Pons (tissue), 1 donor: ENCODE measurements at regions not wholly inside any gene's neighbourhood (a gene's known extent, or its start where the extent isn't known, plus 50 kb on each side); places are given as distances from the start of the nearest gene placed in this dataset.
A peak's percentile ranks its signal among the peaks of the same experiment; 100 is the strongest.
"Not testable (repeated sequence)": the region's sequence is repeated elsewhere in the genome, so short reads cannot be mapped to it uniquely, and the experiment has no call there.

Source experiments
- DNase-seq: peaks from one replicate; pipeline ENCODE4 v3.0.0-alpha.2; 2016; ENCODE audit warnings: low spot score

DNA sequence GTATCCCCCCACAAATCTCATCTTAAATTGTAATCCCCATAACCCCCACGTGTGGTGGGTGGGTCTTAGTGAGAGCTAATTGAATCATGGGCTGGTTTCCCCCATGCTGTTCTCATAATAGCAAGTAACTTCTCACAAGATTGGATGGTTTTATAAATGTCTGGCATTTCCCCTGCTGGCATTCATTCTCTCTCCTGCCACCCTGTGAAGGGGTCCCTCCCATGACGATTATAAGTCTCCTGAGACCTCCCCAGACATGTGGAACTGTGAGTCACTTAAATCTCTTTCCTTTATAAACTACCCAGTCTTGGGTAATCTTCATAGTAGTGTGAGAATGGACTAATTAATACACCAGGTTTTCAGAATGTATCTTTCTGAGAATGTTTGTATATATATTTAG, 1159.4 kb downstream of the FAM181B start:
- no peak for DNase-seq

DNA sequence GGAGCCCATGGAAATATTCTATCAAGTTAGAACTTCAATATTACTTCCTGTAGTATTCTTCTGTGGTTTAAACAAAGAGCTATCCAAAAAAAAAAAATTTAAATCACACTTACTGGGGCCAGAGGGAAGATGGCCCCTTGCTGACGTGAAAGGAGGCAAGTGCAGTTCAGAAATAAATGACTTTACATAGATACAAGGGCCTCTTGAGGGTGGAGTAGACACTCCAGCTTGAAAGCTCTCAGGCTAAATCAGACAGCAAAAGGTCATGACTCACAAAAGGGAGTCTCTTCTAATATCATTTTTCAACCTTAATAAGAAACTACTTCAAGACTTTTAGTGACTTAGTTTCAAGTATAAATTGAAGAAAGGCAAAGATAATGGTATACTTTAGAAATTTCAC, 1160.3 kb downstream of the FAM181B start:
- no peak for DNase-seq

DNA sequence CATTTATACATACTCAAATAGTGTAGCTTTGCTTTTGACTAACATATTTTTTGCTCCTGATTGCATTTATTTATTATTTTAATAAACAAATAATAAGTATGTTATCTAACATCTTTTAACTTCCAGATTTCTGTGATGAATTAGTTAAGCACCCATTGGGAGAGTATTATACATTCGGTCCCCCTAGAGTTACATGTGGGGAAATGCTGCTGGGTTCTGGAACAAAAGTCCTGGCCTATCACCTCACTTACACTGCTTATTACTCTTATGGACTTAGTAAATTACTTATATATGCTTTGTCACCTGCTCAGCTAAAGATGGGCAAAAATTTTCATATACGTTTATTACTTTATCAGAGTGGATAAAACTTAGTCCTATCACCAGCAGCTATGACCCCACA, 1163.0 kb downstream of the FAM181B start:
- no peak for DNase-seq

DNA sequence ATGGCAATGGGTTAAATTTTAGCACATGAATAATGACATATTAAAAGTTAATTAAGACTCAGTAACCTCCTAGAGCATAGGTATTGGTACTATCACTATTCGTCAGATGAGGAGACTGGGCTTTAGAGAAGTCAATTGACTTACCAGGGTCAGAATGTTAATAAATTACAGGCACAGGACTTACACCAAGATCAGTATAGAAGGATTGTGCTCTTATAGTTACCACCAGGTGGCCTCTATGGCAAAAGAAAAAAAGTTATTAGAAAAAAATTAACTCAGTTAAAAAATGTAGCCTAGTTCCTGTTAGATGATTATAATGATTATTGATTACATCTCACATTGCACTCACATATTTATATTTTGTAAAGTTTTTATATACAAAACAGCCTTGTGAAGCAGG, 1163.7 kb downstream of the FAM181B start:
- no peak for DNase-seq

DNA sequence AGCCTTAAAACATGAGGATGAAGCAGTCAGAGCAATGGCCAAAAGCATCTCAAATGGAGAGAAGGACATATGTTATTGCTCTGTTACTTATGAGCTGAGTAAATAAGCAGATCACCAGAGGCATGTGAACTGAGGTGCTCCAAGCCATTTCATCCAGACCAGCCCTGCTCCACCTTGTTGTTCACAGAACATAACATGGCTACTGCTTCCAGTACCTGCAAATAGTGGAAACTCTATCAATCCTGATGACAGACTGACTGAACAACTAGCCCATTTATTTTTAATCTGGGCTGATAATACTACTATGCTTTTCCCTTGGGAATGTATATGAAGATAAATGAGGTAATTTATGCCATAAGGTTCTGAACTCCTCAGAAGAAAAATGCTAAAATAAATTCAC, 1164.7 kb downstream of the FAM181B start:
- DNase-seq, result no peak

GRCh38 chr11:81548123-81548522, 1185.5 kb downstream of the FAM181B start:
- no peak for DNase-seq

GRCh38 chr11:81539806-81540205, 1193.9 kb downstream of the FAM181B start:
- DNase-seq, result not testable (repeated sequence)

DNA sequence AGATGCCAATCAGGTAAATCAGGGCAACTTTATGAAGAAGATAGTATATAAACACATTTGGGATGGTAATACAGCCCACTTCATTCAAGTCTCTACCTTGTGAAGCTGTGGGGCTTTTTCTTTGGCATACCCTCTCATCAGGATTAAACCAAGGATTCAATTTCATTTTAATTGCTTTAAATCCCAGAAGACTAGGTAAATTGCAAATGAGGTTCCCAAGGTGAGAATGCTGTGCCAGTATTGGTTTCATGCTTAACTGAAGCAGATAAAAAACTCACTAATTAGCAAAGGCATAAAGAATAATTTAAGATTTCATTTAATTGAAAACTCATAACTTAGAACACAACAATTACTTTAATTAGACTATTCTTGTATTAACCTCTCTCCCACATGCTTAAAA, 1218.1 kb downstream of the FAM181B start:
- DNase-seq, result no peak

DNA sequence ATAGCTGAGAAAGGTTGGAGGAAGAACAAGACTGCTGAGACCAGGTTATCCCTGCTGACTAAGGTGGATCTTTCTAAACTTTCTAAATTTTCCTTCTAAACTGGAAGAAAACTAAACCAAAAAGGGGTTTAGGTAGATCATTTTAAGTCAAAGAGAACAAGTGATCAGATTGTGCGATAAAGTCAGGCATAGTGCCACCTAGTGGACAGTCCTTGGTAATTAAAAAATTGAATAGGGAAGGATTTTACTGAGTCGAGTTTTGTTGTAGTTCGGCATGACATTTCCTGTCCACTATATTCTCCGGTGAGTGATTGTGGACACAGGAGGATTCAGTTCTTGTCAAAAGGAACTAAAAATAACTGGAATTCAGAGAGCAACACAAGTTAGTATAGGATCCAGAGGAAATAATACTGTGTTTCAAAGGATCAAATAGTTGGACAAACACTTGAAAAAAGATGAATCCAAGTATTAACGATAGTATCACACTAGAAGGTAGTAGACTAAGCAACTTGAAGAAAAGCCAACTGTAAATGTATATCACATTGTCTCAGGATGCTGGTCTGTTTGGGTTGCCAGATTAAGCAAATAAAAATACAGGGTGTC, 1236.4 kb downstream of the FAM181B start:
- peak; percentile 69 for DNase-seq

DNA sequence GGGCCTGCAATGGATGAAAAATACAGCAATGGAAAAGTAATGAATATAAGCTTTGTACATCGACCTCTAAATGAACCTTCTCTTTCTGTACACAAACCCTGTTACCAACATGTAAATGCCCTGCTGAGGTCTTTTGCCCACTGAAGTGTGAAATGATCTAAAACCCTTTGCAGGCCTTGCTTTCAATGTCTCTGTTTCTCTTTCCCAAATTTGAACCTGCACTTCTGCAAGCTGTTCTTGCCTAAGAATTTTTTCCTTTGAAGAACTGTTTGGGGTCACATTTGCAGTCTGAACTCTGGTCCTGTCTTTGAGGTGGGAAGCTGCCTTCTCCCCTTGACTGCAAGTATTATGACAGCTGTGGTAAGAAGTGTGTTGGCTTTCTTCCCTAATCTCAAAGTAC, 1237.1 kb downstream of the FAM181B start:
- no peak for DNase-seq

DNA sequence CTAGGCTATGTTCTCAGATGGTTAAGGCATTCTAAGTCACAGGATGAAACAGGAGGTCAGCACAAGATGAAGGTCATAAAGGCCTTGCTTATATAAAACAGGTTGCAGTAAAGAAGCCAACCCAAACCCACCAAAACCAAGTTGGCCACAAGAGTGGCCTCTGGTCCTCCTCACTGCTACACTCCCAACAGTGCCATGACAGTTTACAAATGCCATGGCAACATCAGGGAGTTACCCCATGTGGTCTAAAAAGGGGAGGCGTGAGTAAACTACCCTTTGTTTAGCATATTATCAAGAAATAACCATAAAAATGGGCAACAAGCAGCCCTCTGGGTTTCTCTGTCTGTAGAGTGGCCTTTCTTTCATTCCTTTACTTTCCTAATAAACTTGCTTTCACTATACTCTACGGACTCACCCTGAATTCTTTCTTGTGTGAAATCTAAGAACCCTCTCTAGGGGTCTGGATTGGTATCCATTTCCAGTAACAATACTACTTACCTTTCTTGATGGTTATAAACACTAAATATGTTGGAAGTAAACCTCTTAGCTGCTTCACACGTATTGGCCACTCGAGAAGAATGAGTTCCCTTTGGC, 1237.9 kb downstream of the FAM181B start:
- DNase-seq, result no peak

DNA sequence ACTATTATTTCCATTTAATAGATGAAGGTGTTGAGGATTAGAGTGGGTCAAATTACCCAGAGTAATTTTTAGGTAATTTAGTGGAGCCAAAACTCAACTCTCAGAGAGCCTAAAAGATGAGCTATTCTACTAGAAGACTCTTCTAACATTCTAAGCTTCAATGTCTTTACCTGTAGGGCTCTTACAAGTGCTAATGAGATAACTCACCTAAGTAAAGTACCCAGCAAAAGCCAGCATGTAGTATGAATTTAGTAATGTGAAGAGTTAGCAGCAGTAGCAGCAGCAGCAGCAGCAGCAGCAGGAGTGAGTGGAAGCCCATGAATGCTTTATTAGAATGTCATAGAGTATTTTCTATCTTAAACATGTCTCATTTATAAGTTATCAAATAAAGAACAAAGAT, 1239.2 kb downstream of the FAM181B start:
- no peak for DNase-seq

GRCh38 chr11:81492923-81493445, 1240.7 kb downstream of the FAM181B start:
- DNase-seq, result no peak

DNA sequence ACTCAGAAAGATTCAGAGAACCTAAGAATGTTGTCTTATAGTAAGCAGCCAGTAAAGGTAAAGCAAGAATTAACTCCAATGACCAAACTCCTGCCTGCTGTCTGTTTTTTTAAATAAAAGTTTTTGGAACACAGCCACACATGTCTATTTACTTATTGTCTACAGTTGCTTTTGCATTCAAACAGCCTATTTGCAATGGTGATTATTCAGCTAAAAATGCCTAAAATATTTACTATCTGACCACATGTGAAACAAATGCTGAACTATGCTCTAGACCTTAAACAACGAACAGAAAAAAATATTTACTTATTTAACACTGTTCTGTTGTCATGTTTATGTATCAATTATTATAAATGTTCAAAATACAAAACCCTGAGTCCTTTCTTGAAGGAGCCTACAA, 1246.6 kb downstream of the FAM181B start:
- DNase-seq, result no peak

DNA sequence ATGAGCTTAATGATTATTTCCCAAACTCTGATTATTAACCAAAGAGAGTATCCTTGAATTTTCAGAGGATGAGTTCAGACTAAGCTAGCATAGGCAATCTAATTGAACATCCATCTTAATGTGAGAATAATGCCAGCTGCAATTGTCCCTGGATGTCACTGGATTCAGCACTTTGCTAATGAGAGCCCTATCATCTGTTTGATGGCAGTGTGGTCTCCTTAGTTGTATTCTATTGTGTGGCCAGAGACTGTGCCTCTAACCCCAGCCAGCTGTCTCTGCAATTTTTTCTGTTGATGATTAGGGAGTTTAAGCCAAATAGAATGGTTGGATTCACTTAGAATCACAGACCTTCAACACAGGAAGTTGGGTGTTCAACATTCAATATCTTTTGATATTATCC, 1249.5 kb downstream of the FAM181B start:
- DNase-seq, result no peak

DNA sequence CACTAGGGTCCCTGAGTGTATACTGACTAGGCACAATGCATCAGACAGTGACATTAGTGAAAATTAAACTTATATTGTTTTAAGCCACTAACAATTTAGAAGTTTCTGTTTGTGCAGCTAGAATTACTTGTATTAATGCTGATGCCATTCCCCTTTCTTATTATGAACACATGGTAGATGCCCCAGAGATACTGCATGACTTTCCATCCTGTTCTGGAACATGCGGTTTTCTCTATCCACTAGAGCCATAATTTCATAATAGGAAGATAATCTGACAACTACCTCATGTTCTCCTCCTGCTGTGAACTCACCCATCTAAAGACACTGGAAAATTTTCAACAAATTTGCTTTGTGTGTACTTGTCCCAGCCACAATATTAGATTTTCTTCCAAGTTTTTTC, 1256.4 kb downstream of the FAM181B start:
- no peak for DNase-seq

DNA sequence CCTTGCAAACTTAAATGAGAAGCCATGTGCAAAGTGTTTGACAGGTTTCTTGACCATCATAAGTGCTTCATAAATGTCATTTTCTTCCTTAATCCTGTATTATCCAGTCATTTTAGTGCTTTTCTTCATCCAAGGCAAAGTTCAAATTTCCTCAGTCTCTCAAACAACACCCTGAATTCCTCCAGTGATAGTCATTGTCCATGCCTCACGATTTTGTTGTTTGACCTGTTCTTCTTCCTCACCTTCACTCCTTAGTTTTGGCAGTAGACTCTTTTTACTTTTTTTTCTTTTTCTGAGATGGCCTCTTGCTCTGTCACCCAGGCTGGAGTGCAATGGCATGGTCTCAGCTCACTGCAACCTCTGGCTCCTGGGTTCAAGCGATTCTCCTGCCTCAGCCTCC, 1257.3 kb downstream of the FAM181B start:
- DNase-seq, result no peak

DNA sequence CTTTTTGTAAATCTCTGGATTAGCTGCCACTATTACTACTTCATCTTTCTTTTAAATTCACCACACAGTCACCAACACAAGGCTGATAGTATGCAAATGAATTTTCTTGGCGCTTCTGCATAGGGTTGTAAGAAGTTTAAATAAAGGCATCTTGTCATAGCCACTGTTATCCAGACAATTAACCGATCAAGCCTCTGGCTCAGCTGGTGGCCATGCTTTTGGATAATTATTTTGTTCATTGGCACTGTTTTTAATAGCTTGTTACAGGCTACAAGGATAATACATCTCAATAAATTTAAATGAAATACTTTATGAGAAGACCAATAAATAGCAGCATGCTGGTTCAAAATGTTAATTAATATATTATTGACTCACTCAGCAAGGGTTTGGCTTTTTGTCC, 1261.0 kb downstream of the FAM181B start:
- no peak for DNase-seq

DNA sequence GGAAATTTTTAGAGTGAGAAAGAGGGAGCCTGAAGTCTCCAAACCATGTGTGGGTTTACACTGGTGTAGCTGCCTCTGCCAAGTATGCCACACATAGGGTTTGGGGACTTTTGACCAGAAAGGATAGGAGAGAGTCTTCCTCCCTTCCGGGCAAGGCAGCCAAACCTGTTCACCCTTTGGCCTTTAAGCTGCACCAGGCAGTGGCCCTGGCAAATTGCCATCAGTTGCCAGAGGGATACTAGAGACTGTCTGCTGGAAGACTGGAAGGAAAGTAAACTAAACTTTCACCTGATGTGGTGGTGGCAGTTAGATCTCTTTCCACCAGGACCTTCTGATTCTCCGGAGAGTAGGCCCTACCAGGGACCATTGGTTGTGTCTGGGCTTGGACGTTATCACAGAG, 1263.2 kb downstream of the FAM181B start:
- DNase-seq, result no peak

- no peak for DNase-seq
These were observed 1273.8 kb downstream of the FAM181B start for GRCh38 chr11:81459766-81460306.

DNA sequence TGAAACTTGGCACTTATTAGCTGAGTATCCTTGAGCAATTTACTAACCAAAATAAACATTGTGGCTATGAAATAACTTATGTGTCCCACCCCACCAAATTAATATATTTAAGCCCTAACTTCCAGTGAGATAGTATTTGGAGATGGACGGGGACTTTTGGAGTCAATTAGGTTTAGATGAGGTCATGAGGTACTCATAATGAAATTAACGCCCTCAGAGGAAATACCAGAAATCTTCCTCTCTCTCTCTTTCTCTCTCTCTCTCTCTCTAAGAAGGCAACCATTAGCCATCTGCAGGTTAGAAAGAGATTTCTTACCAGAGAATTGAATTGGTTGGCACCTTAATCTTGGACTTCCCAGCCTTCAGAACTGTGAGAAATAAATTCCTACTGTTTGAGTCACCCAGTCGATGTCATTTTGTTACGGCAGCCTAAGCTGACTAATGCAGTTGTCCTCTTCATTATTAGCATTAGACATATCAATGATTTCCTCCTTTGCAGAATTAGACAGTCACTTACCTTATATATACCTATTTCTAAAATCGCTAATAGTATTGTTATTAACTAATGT, 1284.0 kb downstream of the FAM181B start:
- no peak for DNase-seq

DNA sequence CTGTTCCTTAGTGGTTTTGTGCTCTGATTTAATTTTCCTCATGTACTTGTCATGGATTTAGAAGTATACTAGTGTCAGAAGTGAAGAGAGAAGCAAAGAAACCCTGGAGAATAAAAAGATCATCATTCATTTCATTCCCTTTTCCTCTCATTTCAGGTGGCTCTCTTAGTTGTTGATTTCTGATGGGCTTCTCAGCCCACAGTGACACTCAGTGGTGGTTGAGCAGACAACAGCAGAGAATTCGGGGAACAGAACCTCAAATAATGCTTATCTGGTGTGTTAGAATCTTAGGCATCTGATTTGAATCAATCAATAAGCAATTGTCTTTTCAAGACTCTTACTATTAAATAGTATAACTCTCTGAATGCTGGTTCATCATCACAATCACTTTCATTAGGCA, 1289.4 kb downstream of the FAM181B start:
- DNase-seq, result peak; percentile 38

GRCh38 chr11:81432333-81432732, 1301.3 kb downstream of the FAM181B start:
- no peak for DNase-seq

GRCh38 chr11:81424822-81425221, 1308.8 kb downstream of the FAM181B start:
- no peak for DNase-seq
